HG03175 (cell line): ENCODE measurements at regions not wholly inside any gene's neighbourhood (a gene's known extent, or its start where the extent isn't known, plus 50 kb on each side); places are given as distances from the start of the nearest gene placed in this dataset.
"Not testable (repeated sequence)": the region's sequence is repeated elsewhere in the genome, so short reads cannot be mapped to it uniquely, and the experiment has no call there.

Source experiments
- ATAC-seq: cut with Tn5 transposase; IDR thresholded peaks from one replicate; pipeline ENCODE4 v1.9.1; 2021; ENCODE audit warnings: mild to moderate bottlenecking, moderate library complexity; ENCODE audit not compliant: unreplicated experiment

- not testable (repeated sequence) for ATAC-seq
These were observed 113.9 kb upstream of the NBPF26 start for GRCh38 chr1:120609834-120610233.

- not testable (repeated sequence) for ATAC-seq
These were observed 108.7 kb upstream of the NBPF26 start for GRCh38 chr1:120614931-120615639.

GRCh38 chr1:120617493-120617892 lies 106.3 kb upstream of the NBPF26 start:
- ATAC-seq: not testable (repeated sequence)

- not testable (repeated sequence) for ATAC-seq
These were observed 103.7 kb upstream of the NBPF26 start for GRCh38 chr1:120619867-120620692.

- not testable (repeated sequence) for ATAC-seq
These were observed 103.1 kb upstream of the NBPF26 start for GRCh38 chr1:120620693-120620969.

GRCh38 chr1:120621278-120621677 lies 102.5 kb upstream of the NBPF26 start:
- ATAC-seq: not testable (repeated sequence)

- ATAC-seq: not testable (repeated sequence)
These were observed 100.2 kb upstream of the NBPF26 start for GRCh38 chr1:120623539-120623938.

GRCh38 chr1:120624565-120625064 lies 99.1 kb upstream of the NBPF26 start:
- not testable (repeated sequence) for ATAC-seq

- ATAC-seq: not testable (repeated sequence)
These were observed 93.8 kb upstream of the NBPF26 start for GRCh38 chr1:120629832-120630455.

GRCh38 chr1:120634816-120635806 lies 88.6 kb upstream of the NBPF26 start:
- ATAC-seq: not testable (repeated sequence)

- not testable (repeated sequence) for ATAC-seq
These were observed 83.3 kb upstream of the NBPF26 start for GRCh38 chr1:120640261-120641013.

- ATAC-seq: not testable (repeated sequence)
These were observed 82.8 kb upstream of the NBPF26 start for GRCh38 chr1:120641014-120641302.

- not testable (repeated sequence) for ATAC-seq
These were observed 76.6 kb upstream of the NBPF26 start for GRCh38 chr1:120647182-120647581.

- ATAC-seq: not testable (repeated sequence)
These were observed 74.7 kb upstream of the NBPF26 start for GRCh38 chr1:120648915-120649623.

GRCh38 chr1:120649730-120650129 lies 74.0 kb upstream of the NBPF26 start:
- not testable (repeated sequence) for ATAC-seq

- not testable (repeated sequence) for ATAC-seq
These were observed 69.6 kb upstream of the NBPF26 start for GRCh38 chr1:120654114-120654513.

GRCh38 chr1:120655394-120655793 lies 68.4 kb upstream of the NBPF26 start:
- ATAC-seq: not testable (repeated sequence)

- not testable (repeated sequence) for ATAC-seq
These were observed 67.6 kb upstream of the NBPF26 start for GRCh38 chr1:120656116-120656515.

GRCh38 chr1:120657804-120658203 lies 65.9 kb upstream of the NBPF26 start:
- ATAC-seq: not testable (repeated sequence)
